ENCODE measurements at regions not wholly inside any gene's neighbourhood (a gene's known extent, or its start where the extent isn't known, plus 50 kb on each side); places are given as distances from the start of the nearest gene placed in this dataset.

DNA sequence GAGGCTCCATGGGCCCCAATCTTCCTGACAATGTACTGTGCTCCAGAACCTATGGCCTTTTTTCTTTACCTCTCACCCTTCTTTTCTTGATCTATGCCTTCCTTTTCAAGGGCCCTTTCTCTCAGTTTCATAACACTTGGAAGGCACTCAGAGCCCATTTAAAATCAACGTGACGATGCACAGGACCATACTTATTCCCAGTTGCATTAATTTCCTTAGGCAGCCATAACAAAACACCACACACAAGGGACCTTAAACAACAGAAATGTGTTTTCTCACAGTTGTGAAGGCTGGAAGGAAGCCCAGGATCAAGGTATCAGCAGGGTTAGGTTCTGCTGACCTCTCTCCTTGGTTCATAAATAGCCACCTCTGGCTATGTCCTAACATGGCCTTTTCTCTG, 414.0 kb upstream of the TNP1 start:
- in situ Hi-C loops (cut with HindIII; ENCODE audit: low pct_ligation_motif_present, low pct_unique_long_range_greater_than_20kb, low sequenced_read_pairs), result no loop called here
- no peak for DNase-seq

DNA sequence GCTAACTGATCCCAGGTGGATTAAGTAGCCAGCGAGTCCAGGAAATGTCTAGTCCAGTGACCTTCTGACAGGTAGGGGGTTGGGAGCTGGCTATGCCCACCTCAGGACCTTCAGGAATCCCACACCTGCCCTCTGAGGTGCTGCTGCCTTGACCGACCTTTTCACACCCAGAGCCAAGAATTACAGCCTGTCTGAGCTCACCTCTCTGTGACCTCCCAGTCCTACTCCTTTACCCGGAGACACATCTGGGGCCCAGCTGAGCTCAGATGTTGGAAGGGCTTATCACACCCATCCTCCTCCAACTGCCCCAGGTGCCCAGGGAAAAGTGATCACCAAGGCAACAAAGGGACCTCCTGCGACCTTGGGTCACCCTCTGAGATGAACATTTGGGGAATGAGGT, 413.3 kb upstream of the TNP1 start:
- DNase-seq, result no peak
- in situ Hi-C loops (cut with HindIII; ENCODE audit: low pct_ligation_motif_present, low pct_unique_long_range_greater_than_20kb, low sequenced_read_pairs), result no loop called here

DNA sequence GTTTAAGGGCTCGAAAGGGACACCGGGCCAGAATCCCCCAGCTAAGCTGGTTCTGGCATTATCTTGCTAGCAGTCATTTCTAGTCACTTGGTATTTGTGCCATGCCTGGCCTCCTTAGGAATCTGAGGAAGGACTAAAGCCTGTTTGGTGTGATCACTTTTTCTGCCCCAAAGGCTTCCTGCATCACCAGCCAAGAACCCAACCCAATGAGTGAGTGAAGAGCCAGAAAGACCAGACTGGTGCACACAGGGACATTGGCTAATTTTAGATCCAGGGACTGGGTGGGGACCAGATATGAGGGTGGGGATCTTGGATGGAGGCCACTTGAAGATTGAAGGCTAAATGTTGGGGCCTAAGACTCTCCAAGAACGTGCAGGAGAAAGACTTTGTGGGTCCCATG, 411.9 kb upstream of the TNP1 start:
- DNase-seq, result no peak
- in situ Hi-C loops (cut with HindIII; ENCODE audit: low pct_ligation_motif_present, low pct_unique_long_range_greater_than_20kb, low sequenced_read_pairs), result no loop called here

DNA sequence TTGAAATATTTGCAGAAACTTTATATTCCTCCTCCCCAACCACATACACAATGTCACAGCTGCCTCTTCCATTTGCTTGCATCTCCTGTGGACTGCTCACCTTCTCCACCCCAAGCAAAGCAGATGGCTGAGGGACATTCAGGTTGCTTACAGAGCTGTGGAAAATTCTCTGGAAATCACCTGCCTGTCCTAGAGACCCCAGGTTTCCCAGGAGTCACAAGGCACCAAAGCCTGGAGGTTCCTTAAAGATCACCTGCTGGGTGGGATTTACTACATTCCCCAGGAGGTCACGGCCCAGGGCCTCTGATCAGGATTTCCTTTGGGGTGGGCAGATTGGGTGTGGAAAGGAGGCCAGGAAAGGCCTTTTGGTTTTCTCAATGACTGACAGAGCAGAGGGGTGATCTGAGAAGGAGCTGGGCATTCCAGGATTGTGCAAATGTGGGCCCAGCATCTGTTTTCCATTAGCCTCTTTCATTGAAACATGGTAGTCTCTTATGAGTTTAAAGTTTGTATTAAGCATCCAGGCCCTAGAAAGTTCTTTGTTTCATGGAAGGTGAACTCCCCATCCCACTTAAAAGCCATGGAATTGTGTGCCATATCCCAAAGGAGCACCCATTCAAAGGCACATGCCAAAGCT, 410.7 kb upstream of the TNP1 start:
- in situ Hi-C loops (cut with HindIII; ENCODE audit: low pct_ligation_motif_present, low pct_unique_long_range_greater_than_20kb, low sequenced_read_pairs), result no loop called here
- no peak for DNase-seq

DNA sequence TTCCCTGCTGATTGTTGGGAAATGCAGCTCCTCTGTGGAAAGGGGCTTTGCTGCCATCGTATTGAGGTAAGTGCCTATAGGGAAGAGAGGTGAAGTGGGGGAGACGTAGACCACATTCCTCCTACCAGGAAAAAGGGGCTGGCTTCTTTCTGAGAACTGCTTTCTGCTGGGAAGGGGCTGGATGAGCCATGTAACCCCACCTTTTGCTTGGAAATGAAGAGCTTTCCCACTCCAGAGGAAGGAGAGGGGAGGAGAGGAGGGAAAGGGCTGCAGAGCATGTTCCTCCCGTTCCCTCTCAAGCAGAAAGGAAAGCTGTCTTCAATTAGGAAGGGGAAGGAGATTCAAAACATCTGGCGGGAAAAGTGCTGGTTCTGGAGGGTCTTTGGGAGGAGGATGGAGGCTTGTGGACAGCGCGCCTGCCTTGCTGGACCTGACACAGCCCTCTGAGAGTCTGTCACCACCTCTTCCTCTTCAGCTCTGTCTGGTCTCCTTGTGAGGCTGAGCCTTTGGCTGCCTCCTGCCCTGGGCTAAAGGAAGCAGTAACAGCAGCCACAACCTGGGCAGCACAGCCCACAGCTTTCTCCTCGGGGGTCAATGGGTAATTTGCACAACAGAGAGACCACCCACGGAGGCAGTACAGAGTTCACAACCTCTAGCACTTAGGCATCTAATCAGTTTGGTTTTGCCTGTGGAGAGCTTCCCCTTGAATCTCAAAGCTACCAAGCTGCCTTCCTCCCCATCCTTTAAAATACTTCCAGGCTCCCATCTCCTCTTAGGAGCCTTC, 410.0 kb upstream of the TNP1 start:
- in situ Hi-C loops (cut with HindIII; ENCODE audit: low pct_ligation_motif_present, low pct_unique_long_range_greater_than_20kb, low sequenced_read_pairs), result no loop called here
- no peak for DNase-seq

DNA sequence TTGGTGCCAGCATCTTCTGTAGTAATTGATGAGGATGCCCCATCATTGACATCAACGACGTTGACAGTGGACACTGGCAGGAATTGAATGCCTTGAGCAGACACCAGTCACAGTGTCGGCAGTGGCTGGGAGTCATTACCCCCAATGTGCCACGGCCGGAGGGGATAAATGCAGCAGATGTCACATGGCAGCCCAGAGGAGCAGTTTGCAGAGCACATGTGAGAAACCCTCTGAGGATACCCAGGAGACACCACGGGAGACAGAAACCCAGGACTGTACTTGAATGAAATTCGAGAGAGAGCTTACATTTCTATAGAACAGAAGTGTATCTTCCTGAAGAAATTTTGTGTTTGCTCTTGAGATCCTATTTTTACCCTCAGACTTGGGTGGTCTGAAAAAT, 409.1 kb upstream of the TNP1 start:
- DNase-seq, result no peak
- in situ Hi-C loops (cut with HindIII; ENCODE audit: low pct_ligation_motif_present, low pct_unique_long_range_greater_than_20kb, low sequenced_read_pairs), result no loop called here

DNA sequence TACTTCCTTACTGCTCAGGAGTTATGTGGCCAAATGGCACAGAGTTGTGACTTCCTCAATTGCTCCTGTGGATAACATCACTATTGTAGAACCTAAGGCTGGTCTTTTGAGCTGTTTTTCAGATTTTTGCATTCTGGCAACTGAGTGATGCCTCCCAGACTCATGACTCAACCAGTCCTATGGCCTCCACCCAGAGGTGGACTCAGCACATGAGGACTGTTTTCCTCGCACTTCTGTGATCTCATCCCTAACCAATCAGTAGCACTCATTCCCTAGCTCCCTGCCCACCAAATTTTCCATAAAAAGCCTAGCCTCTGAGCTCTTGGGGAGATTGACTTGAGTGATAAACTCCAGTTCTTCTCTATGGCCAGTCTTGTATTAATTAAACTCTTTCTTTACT, 407.9 kb upstream of the TNP1 start:
- in situ Hi-C loops (cut with HindIII; ENCODE audit: low pct_ligation_motif_present, low pct_unique_long_range_greater_than_20kb, low sequenced_read_pairs), result no loop called here
- no peak for DNase-seq

DNA sequence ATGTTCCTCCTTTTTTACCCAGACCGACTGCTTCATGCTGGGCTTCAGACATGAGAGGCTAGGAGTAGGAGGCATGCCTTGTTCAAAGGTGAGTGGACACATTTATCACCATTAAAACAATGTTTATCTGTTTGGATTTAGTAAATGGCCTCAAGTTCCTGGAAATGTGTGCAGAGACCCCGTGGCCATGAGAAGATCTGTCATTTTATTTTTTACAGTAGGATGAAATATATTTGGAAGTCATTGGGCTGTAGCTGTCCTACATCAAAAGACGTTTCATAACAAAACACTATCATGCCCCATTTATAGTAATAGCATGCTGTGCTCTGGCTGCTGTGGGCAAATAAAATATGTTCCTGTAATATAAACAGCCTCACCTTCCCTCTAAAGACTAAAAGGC, 403.9 kb upstream of the TNP1 start:
- in situ Hi-C loops (cut with HindIII; ENCODE audit: low pct_ligation_motif_present, low pct_unique_long_range_greater_than_20kb, low sequenced_read_pairs), result no loop called here
- no peak for DNase-seq

DNA sequence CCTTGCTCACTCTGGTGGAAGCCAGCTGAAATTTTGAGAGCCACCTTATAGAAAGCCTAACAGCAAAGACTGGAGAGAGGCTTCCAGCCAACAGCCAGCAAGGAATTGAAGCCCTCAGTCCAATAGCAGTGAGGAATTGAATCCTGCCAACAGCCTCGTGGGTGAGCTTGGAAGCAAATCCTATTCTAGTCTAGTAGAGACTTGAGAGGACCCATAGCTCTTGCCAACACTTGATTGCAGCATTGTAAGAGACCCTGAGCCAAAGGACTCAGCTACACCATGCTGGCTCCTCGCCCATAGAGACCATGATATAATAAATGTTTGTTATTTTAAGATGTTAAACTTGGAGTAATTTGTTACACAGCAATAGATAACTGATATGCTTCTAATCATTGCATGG, 403.0 kb upstream of the TNP1 start:
- in situ Hi-C loops (cut with HindIII; ENCODE audit: low pct_ligation_motif_present, low pct_unique_long_range_greater_than_20kb, low sequenced_read_pairs), result no loop called here
- DNase-seq, result no peak

DNA sequence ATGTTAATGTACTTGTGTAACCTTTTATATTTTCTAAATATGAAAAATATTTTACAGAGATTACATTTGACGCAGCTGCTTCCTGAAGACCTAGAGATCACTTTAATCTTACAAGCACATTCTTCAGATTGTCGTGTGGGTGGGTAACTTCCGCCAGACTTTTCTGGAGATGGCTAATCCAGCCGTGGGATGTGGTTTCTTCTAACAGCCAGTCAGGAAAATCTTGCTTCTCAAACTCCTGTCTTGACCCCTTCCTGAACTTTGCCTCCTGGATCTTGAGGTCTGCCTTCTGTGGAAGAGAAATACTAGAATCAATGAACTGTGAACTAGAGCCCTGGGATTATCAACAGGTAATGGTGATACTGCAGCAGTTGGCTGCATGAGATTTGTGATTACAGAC, 401.6 kb upstream of the TNP1 start:
- in situ Hi-C loops (cut with HindIII; ENCODE audit: low pct_ligation_motif_present, low pct_unique_long_range_greater_than_20kb, low sequenced_read_pairs), result no loop called here
- peak; percentile 4 for DNase-seq

DNA sequence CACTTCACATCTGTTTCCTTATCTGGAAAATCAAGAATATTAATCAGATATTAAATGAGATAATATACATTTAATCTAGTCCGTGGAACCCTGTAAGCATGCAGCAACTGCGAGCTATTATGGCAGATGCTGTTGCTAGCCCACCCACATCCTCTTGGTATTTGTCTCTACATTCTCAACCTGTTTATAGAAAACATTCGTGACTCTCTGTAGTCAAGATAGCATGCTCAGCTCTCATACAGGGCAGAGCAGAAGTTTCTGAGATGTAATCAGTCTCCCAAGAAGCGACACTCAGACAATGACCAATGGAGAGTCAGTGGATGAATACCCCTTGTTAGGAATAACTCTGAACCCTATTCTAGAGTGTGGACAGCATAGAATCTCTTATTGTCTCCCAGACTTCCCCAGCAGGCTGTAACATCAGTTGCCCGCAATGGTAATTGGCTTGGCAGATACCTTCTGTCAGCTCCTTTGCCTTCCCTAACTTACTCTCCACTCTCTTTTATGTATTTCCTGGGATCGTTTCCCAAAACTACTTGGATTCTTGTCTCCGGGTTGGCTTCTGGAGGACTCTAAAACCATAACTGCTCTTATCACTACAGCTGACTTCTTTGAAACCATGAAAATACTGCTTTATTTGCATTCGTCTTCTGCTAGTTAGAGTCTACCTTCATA, 400.7 kb upstream of the TNP1 start:
- in situ Hi-C loops (cut with HindIII; ENCODE audit: low pct_ligation_motif_present, low pct_unique_long_range_greater_than_20kb, low sequenced_read_pairs), result no loop called here

DNA sequence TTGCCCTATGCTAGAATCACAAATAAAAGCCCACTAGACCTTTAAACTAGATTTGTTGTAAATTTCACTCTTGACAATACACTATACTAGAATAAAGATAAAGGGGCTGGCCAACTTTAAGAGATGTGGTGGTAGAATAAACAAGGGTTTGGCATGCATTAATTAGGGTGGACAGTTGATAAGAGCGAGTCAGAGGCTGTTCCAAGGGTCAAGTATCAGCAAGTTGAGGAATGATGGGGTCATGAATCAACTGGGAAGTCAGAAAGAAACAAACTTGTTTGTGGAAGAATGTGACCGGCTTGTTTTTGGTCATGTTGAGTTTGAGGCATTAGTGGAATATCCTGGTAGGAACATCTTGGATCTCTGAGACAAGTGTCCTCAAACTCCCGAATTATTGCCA, 398.3 kb upstream of the TNP1 start:
- no peak for DNase-seq
- in situ Hi-C loops (cut with HindIII; ENCODE audit: low pct_ligation_motif_present, low pct_unique_long_range_greater_than_20kb, low sequenced_read_pairs), result no loop called here

More for the DNA sequence above, 400.7 kb upstream of the TNP1 start:
- DNase-seq, result no peak

DNA sequence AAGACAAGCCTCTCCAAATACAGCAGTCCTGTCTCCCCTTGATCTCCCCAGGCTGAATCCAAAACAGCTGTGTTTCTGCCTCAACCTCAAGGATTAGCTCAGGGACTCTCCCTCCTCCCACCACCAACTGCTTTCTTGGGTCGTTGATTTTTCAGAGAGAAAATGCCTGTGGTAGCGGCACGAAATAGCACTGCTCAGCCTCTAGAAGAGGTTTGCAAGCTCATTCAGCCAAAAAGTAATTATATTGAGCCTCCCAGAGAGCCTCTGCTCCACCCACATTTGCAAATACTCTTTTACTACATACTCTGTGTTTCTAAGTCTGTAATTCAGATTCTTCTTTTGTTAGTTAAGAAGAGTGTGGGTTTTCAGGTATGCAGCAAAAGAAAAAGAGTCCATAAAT, 396.4 kb upstream of the TNP1 start:
- in situ Hi-C loops (cut with HindIII; ENCODE audit: low pct_ligation_motif_present, low pct_unique_long_range_greater_than_20kb, low sequenced_read_pairs), result no loop called here
- DNase-seq, result no peak

DNA sequence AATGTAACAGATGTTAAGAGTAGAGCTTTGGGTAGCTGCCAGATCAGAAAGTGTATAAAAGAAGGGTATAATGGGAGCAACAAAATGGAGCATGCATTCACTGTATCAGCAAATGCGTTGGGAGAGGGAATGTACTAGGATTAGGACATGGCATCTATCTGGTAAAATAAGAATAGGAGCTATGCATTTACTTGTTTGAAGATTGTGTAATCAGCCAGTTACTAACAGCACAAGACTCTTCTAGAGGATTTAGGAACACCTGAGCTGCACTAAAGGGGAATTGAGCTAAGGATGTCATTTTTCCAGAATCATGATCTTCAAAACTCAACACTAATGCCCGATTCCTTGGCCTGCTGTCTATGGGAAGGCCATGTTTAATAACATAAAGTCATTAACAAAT, 394.2 kb upstream of the TNP1 start:
- in situ Hi-C loops (cut with HindIII; ENCODE audit: low pct_ligation_motif_present, low pct_unique_long_range_greater_than_20kb, low sequenced_read_pairs), result no loop called here
- no peak for DNase-seq

DNA sequence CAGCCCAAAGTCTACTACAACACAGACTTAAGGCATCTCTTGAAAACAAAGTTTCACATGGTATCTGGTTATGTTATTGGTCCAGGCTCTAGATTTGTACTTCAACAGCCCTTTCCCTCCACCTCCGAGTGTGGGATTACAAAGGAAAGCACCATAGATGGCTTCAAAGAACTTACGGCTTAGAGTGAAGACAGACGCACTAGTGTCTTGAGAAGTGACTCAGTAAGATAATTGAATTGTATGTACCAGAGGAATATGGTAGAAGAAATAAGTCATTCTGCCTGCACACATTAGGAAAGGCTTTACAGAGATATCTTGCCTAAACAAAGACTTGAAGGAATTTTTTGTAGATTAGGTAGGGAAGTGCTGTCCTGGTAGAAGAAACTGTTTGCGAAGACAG, 392.3 kb upstream of the TNP1 start:
- no peak for DNase-seq
- in situ Hi-C loops (cut with HindIII; ENCODE audit: low pct_ligation_motif_present, low pct_unique_long_range_greater_than_20kb, low sequenced_read_pairs), result no loop called here

DNA sequence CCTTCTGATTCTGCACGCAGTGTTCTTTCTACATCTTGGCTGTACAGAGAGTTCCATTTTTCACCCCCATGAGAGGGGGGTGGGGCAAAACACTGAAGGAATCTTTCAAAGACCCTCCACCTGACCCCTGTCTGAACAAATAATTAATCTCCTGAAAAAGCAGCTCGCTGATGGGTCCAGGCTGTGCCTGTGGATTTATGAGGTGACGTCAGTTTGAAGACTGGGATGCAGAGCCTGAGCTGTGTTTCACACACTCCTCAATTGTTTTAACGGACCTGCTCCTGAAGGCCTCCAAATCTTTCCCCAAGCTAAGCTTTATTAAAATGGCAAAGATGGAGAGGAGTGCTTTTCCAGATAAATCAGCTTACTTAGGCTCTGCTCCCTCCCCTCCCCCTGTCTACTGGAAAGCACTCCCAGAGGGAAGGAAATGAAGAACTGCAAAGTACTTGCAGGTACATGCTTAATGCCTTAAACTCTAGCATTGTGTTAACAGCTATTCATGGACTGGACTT, 390.2 kb upstream of the TNP1 start:
- in situ Hi-C loops (cut with HindIII; ENCODE audit: low pct_ligation_motif_present, low pct_unique_long_range_greater_than_20kb, low sequenced_read_pairs), result no loop called here
- DNase-seq, result no peak

DNA sequence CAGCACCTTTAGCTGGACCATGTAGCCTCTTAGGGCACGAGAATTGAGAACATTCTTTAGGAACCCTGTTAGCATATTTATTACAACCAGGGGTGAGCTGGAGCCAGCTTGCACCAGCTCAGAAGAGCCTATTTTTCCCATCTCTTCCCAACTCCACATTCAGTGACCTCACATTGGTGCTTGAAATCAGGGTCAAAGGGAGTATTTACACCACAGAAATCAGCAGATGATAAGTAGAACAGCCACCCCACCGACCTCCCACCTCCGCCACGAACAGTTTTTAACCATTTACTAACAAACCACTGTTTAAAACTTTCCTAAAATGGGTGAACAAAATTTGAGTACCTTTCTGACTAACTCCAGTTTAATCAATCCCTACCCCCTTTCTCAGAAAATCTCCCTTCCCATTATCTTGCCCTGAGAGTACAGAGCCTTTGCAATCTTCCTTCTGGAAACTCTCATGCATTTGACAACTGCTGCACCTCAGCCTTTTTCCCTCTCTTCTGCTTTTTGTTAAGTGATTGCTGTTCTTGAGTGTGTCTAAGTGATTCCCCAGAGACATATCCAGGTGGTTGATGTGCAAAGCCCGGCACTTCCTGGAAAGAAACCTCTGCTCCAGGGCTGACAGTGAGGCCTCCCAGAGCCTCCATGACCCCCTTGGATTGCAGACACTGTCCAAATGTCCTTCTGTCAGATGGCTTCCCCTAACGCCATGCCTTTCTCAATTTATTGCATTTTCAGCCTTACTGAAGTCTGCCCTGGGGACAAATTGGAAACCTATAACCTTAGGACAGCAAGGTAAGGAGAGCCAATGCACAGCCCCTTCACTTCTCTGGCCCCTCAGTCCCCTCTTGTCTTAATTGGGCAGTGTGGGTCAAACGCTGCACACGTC, 389.5 kb upstream of the TNP1 start:
- in situ Hi-C loops (cut with HindIII; ENCODE audit: low pct_ligation_motif_present, low pct_unique_long_range_greater_than_20kb, low sequenced_read_pairs), result no loop called here
- DNase-seq, result no peak

DNA sequence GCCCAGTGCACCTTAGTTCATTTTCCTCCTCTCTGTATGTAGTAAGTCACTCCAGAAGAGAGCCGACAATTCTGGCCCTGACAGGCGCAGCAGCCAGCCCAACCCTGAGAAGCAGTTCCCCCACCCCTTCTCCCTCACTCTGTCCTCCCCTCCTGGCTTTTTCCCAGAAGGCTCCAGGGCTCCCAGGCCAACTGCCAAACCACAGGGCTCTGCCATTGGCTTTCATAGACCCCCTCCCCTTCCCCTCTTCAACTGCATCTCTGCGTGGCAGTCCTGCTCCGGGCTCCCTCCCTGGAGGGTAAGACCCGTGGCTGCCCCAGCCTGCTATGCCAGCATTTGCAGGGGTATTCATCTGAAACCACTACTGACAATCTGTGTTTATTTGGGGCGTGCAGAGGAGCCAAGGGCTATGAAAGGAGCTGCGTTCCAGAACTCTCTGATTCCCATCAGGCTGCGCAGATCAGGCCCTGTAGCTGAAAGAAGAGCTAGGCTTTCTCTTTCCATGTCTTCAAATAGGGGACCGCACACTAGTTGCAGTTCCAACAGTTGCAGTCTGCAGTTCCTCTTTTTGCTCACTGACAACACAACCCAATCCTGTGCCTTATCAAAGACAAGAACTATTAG, 388.6 kb upstream of the TNP1 start:
- no peak for DNase-seq
- in situ Hi-C loops (cut with HindIII; ENCODE audit: low pct_ligation_motif_present, low pct_unique_long_range_greater_than_20kb, low sequenced_read_pairs), result no loop called here

All from ACHN (cell line).